WERI-Rb-1 (cell line): ENCODE measurements at regions not wholly inside any gene's neighbourhood (a gene's known extent, or its start where the extent isn't known, plus 50 kb on each side); places are given as distances from the start of the nearest gene placed in this dataset.

Experiments
- DNase-seq: peaks from one replicate; pipeline ENCODE4 v3.0.0-alpha.2; 2020
- H3K27ac ChIP-seq: fragments of 250-450 bp; sonication (Bioruptor Pico); 2 replicates; pipeline ENCODE4 v1.5.1; 2020; ENCODE audit warnings: mild to moderate bottlenecking, moderate library complexity
- H3K27me3 ChIP-seq: fragments of 250-450 bp; sonication (Bioruptor Pico); 2 replicates; pipeline ENCODE4 v1.5.1; 2021; ENCODE audit warnings: mild to moderate bottlenecking, low read depth, moderate library complexity; ENCODE audit not compliant: insufficient read depth, severe bottlenecking
- H3K36me3 ChIP-seq: fragments of 250-450 bp; sonication (Bioruptor Pico); 2 replicates; pipeline ENCODE4 v1.5.1; 2020; ENCODE audit warnings: mild to moderate bottlenecking, moderate library complexity
- H3K4me3 ChIP-seq: 2 replicates; pipeline ENCODE4 v1.5.1; 2011; ENCODE audit warnings: low read depth, mild to moderate bottlenecking, control low read depth, low read length
- H3K9me3 ChIP-seq: fragments of 250-450 bp; sonication (Bioruptor Pico); 2 replicates; pipeline ENCODE4 v1.5.1; 2021; ENCODE audit warnings: mild to moderate bottlenecking, moderate library complexity; ENCODE audit not compliant: severe bottlenecking
- TF ChIP-seq, protein P1 (sequence below): IDR thresholded peaks from 2 replicates; pipeline ENCODE4 v1.5.1; 2011; ENCODE audit warnings: low read depth, mild to moderate bottlenecking, control low read depth, inconsistent platforms, low read length

DNA sequence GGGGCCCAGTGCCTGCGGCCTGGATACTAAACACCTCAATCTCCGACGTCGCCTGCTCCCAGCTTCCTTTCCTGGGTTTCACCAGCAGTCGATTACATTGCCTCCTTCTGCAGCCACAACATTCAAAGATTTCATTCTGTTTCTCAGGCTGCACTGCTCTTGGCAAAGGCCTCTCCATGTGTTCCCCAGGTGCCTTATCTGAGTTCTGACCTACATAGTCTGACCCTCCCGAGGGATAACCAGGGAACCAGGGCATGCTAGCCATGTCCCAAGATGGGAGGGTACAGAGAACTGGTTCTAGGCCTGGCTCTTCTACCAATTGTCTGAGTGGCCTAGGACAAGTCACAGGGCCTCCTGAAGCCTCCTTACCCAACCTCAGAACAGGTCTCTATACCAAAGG, 62.2 kb upstream of the ACSL1 start:
- Histone ChIP-seq H3K27ac (no peak overlapping the region), H3K9me3 (no peaks in the 10 kb centered on the region), H3K4me3 (no peak overlapping the region), H3K27me3 (no peaks in the 10 kb centered on the region), H3K36me3 (no peaks in the 10 kb centered on the region)
- TF ChIP-seq, protein P1, sequence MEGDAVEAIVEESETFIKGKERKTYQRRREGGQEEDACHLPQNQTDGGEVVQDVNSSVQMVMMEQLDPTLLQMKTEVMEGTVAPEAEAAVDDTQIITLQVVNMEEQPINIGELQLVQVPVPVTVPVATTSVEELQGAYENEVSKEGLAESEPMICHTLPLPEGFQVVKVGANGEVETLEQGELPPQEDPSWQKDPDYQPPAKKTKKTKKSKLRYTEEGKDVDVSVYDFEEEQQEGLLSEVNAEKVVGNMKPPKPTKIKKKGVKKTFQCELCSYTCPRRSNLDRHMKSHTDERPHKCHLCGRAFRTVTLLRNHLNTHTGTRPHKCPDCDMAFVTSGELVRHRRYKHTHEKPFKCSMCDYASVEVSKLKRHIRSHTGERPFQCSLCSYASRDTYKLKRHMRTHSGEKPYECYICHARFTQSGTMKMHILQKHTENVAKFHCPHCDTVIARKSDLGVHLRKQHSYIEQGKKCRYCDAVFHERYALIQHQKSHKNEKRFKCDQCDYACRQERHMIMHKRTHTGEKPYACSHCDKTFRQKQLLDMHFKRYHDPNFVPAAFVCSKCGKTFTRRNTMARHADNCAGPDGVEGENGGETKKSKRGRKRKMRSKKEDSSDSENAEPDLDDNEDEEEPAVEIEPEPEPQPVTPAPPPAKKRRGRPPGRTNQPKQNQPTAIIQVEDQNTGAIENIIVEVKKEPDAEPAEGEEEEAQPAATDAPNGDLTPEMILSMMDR = no peak
- no peak for DNase-seq

DNA sequence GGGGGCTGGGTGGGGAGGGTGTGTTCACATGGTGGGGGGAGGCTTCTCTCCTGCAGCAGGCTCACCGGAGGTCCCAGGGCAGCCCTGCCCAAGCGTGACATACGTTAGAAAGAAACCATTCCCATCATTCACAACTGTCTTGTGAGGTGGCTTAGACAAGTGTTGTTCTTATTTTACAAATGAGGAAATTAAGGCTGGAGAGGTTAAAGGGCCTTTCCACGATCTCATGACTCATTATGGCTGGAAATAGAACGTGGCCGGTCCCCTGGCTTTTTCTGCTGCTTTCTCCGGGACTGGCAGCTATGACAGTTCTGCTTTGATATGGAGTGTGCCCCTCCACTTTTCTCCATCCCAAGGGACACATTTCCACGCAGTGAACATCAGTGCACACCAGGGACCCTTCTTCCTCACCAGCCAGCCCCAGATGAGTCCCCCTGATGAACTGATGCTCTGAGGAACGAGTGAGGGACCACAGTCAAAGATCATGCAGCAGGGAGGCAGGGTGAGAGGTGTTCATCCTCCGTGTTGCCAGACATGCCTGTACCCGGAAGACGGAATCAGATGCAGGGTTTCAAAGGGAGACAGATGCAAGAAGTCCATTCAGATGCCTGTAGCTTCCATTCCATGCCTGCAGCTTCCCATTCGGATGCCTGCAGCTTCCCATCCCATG, 64.0 kb upstream of the ACSL1 start:
- H3K9me3 ChIP-seq = no peaks in the 10 kb centered on the region
- DNase-seq = no peak
- no peaks in the 10 kb centered on the region for H3K36me3 ChIP-seq
- no peak overlapping the region for H3K27ac ChIP-seq
- H3K27me3 ChIP-seq = no peaks in the 10 kb centered on the region
- H3K4me3 ChIP-seq = no peak overlapping the region
- TF ChIP-seq, protein P1 = no peak

DNA sequence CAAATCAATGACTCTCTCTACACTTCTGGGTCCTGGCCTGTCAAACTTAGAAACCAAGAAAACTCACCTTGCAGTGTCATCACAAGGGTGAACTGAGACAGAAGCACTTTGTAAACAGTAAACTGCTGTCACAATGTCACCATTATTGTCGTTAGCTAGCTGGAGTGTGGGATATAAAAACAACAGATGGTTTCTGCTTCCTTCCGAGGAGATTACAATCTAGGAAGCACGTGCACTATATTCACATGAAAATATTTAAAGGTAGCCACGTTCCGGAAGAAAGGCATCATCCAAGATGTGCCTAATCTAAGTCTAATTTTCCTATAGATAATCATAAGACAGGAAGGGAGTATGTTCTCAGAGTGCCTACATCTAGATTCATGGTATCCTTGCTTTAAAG, 64.7 kb upstream of the ACSL1 start:
- Histone ChIP-seq H3K9me3 (no peaks in the 10 kb centered on the region), H3K27ac (no peak overlapping the region), H3K27me3 (no peaks in the 10 kb centered on the region), H3K4me3 (no peak overlapping the region), H3K36me3 (no peaks in the 10 kb centered on the region)
- TF ChIP-seq, protein P1 = no peak
- no peak for DNase-seq

DNA sequence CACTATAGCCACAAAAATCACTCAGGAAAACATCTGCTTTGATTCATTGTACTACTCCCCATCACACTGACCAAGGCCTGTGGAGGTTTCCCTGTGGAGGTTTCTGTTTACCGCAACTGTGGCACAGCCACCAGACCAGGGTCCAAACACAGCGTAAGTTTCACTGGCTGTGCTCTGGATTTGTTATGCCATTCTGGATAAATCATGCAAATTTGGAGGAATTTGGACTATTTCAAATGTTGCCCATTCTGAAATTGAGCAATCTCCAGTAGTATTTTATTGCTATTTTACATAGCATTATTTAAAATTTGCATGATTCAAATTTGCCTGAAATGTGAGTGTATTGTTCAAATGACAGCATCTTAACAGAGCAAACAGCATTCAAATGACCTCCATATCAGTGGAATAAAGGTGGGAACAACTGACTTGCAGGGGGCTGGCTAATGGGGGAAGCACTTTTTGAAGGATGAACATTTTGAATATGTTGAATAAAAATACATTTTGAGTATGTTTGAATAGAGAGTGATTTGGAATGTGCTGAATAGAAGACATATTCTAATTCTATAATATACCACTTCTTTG, 66.1 kb upstream of the ACSL1 start:
- DNase-seq = no peak
- no peaks in the 10 kb centered on the region for H3K36me3 ChIP-seq
- H3K27ac ChIP-seq = no peak overlapping the region
- H3K27me3 ChIP-seq = no peaks in the 10 kb centered on the region
- TF ChIP-seq, protein P1 = no peak
- H3K9me3 ChIP-seq = no peaks in the 10 kb centered on the region
- no peak overlapping the region for H3K4me3 ChIP-seq

DNA sequence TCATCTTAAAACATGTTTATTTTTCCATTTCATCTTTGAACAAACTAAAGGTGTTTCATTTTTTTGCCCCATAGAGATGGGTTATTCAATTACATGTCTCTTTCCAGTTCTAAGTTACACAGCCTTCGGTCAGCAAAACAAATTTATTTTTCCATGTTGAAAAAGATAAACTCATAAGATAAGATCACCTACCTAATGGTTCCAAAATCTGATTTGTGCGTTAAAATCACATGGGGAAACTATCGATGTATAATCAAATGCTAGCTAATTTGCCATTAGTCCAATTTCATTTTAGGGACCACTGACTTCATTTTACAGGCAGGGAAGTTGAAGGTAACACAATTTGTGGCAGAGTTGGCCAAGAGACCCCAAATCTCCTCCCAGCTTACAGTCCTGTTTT, 67.2 kb upstream of the ACSL1 start:
- H3K9me3 ChIP-seq = no peaks in the 10 kb centered on the region
- H3K36me3 ChIP-seq = no peaks in the 10 kb centered on the region
- no peaks in the 10 kb centered on the region for H3K27me3 ChIP-seq
- no peak overlapping the region for H3K4me3 ChIP-seq
- H3K27ac ChIP-seq = no peak overlapping the region
- TF ChIP-seq, protein P1 = no peak
- DNase-seq = no peak
